GM18502 (cell line): ENCODE measurements at regions not wholly inside any gene's neighbourhood (a gene's known extent, or its start where the extent isn't known, plus 50 kb on each side); places are given as distances from the start of the nearest gene placed in this dataset.

Source experiments
- ATAC-seq: cut with Tn5 transposase; IDR thresholded peaks from one replicate; pipeline ENCODE4 v1.9.1; 2021; ENCODE audit warnings: mild to moderate bottlenecking; ENCODE audit not compliant: unreplicated experiment, poor library complexity

- no peak for ATAC-seq
These were observed 428.2 kb upstream of the MAF start for GRCh38 chr16:80028581-80029380.

- ATAC-seq = peak; percentile 87
These were observed 426.7 kb upstream of the MAF start for GRCh38 chr16:80027007-80027965.

DNA sequence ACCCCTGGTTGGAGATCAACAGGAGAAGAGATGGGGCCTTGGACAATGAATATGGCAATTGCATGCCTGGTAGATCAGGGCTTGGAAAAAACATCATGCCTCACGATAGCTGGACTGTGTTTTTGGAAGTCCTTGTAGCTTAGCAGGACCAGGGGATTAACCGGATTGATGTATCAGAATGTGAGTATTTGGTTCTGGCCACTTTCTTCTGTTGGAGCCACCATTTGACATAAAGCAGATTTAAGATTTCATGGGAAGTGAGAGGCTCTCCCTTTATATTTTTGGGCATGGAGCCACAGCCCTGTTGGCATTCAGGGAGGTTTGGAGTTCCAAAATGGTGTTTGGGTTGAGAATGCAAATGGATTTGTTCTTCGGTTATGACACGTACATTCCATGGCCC, 424.7 kb upstream of the MAF start:
- no peak for ATAC-seq

- no peak for ATAC-seq
These were observed 423.9 kb upstream of the MAF start for GRCh38 chr16:80024443-80024842.

DNA sequence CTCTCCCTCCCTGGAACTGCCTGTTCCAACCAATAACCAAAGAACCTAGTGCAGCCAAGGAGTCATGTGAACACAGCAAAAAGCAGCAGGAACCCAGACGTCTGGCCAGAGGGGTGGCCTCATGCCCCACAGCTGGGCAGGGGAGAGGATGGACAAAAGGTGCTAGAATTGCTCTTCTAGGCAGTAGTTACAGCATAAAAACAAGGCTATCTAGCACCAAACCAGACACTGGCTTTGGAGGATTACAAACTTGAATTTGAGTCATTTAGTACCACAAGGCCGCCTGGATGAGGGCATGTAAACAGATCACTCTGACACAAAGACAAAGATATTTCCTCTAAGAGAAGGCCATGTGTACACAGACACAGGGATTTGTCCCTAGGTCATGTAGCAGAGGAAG, 423.3 kb upstream of the MAF start:
- ATAC-seq = no peak

GRCh38 chr16:80019395-80019794, 418.9 kb upstream of the MAF start:
- ATAC-seq = no peak

DNA sequence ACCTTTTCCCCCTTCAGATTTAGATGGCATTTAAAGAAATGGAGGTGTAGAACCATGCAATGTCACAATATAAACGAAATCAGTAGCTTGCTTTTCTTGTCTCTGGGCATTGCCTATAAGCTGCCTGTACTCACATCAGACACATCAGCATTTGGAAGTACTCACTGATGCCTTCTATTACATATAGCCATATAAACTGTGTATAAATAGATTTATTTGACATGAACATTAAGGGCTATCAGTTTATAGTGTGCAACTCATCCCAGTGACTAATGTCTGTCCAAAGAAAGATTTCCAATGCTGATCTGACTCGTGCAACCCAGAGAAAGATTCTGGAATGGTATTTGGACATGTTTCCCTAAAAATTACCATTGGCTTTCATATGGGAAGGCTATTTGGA, 417.9 kb upstream of the MAF start:
- no peak for ATAC-seq

- ATAC-seq = no peak
These were observed 416.3 kb upstream of the MAF start for GRCh38 chr16:80016731-80017326.

GRCh38 chr16:80015566-80015965, 415.0 kb upstream of the MAF start:
- no peak for ATAC-seq

GRCh38 chr16:80014241-80014939, 413.9 kb upstream of the MAF start:
- ATAC-seq = no peak

GRCh38 chr16:80012586-80012985, 412.0 kb upstream of the MAF start:
- no peak for ATAC-seq

GRCh38 chr16:80009971-80010659, 409.6 kb upstream of the MAF start:
- ATAC-seq = no peak

GRCh38 chr16:80008857-80009256, 408.3 kb upstream of the MAF start:
- no peak for ATAC-seq

DNA sequence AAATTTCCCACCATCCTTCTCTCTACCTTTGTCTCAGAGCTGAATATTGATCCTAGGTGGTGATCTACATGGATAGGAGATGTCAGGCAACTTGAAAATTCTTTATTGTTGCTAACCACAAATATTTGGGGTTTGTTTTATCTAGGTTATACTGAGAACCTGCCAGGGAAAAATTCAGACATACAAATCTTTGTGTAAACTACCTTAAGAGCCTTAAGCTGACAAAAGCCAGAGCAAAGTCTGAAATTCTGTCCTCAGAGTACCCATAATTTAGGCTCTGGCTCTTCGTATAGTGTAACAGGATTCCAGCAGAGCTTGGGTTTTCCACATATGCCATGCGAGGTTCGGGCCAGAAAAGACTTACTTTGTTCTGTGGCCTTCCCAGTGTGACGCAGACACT, 406.7 kb upstream of the MAF start:
- ATAC-seq = no peak

DNA sequence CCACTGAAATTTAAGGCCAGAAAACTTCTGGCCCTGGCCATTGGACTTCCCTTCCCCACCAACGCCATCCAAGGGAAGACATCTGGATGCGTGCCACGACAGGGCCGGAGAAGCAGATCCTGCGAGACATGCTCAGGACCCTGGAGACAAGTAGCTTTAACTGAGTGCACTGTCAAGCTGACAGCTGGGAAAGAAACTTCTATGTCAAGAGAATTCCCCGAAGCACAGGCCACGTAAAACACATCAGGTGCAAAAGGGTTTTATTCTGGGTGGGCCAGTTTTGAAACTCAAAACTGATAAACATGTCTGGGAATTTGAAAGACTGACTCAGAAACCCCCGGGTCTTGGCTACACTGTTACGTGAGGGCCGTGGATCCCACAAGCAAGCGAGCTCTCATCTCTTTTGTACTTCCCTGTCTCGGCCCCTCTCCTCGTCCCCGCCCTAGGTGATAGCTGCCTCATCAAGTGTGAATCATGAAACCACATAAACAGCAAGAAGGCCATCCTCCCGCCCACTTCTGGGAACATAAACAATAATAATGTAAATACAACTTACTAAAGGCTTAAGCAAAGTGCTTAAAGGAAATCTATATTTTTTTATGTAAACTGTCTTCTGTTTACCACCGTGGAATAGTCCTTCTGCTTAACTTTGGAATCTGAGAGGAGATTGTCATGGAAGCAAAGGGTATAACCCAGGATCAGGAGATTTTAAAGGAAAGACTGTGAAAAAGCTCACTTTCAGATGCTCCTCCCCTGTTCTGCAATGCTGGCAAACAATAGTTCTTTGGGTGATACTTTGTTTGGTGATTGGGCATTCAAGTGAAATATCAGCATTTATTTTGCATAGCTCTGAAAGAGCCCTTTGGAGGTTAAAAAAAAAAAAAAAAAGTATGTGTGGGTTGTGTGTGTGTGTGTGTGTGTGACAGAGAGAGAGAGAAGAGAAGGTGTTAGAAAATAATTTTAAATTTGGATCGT, 406.0 kb upstream of the MAF start:
- no peak for ATAC-seq

DNA sequence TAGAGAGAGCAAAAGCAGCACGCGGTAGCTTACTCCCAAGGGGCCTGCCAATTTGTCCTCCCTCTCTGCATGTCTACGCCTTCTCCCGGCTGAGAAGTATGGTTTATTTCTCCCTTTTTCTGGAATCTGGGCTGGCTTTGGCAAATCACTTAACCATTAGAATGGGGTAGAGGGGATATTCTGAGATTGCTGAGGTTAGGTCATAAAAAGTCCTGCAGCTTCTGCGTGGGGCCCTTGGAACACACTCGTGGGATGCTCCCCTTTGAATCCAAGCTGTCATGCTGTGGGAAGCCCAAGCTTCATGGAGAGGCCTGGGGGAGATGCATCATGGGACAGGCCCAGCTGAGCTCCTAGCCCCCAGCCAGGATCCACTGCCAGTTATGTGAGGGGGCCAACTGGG, 403.6 kb upstream of the MAF start:
- no peak for ATAC-seq

DNA sequence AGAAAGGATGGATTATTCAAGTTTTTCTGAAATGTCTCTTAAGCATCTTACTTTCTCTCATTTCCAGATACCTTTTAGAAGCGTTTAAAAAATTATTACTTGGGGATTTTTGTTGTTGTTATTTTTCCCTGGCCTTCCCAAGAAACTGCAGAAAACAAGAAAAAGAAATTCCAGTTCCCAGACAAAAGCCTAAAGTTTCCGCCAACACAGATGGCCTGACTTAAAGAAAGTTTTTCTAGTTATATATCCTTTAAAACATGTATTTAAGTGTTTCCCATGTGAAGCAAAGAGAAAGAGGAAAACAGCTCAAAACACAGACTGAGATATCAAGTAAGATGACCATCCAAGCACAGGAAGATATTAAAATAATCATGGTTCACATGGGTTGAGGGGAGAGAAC, 401.7 kb upstream of the MAF start:
- ATAC-seq = no peak

GRCh38 chr16:79998143-79998542, 397.6 kb upstream of the MAF start:
- no peak for ATAC-seq

DNA sequence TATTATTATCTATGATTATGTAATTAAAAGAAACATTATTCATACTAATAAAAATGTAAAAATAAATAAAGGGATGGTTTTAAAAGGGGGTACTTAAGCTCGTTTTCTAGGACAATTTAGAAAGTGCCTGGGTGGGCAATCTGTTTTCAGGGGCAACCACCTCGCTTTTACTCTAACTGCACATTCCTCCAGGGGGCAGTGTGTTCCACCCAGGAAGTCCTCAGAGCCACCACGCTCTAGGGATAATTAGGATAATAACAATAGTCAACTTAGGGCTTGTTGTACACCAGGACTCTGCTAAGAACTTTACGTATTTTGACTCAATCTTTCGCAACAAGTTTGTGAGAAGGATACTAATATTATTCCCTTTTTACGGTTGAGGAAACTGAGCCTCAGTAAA, 396.7 kb upstream of the MAF start:
- no peak for ATAC-seq
